GM12874 (cell line): ENCODE measurements at regions not wholly inside any gene's neighbourhood (a gene's known extent, or its start where the extent isn't known, plus 50 kb on each side); places are given as distances from the start of the nearest gene placed in this dataset.

Source experiments
- CTCF ChIP-seq: IDR thresholded peaks from 2 replicates; pipeline ENCODE4 v1.5.1; 2011; ENCODE audit warnings: low read depth, mild to moderate bottlenecking, control low read depth, low read length, moderate library complexity; ENCODE audit not compliant: insufficient read depth

DNA sequence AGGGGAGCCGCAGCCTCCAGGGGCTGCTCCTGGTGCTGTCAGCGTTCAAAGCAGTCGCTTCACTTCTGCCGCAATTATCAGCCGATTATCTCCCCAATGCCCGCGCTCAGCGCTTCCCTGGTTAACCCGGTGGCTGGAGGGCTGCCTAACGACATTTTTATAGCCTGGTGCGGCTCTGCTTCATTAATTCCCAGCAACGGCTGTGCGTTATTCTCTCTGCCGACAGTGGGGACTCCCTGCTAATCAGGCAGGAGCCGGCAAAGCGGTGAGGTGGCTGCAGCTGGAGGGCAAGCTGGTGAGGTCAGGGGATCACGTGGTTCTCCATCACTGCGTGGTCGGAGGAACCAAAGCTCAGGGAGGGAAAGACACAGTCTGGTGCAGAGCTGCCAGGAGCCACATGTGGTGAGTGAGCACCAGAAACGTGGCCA lies 62.9 kb downstream of the GLRX5 start:
- TF ChIP-seq CTCF = no peak

DNA sequence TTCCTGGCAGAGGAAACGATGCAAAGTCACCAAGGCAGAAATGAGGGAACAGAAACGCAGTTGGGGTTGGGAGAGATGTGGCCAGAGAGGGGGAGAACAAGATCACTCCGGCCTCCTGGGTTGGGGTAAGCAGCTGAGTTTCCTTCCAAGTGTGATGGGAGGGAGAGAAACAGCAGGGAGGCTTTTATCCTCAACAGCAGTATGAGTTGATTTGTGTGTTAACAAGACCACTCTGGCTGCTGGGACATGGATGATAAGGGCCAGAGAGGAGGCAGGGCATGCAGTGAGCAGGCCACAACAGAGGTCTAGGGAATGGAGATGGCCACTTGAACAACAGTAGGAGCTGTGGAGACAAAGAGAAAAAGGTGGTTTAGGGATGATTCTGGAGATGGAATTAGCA lies 66.8 kb downstream of the GLRX5 start:
- TF ChIP-seq CTCF = no peak

DNA sequence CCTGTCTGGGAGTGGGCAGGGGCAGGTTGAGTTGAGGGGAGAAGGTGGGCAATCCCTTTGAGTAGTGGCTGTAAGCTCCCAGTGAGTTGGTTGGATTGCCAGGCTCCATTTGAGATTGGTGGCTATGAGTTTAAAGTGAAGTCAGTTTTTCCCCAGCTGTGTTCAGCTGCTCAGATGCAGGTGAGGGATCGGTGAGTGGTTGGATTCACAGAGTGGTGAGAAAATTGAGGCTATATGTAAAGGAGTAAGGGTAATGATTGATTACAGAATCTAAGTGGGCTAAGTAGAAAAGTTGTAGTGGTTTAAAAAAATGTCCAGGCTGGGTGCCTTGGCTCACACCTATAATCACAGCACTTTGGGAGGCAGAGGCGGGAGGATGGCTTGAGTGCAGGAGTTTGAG lies 68.6 kb downstream of the GLRX5 start:
- no peak for TF ChIP-seq CTCF

- TF ChIP-seq CTCF = no peak
Measured at GRCh38 chr14:95606266-95606665, 71.4 kb downstream of the GLRX5 start.

DNA sequence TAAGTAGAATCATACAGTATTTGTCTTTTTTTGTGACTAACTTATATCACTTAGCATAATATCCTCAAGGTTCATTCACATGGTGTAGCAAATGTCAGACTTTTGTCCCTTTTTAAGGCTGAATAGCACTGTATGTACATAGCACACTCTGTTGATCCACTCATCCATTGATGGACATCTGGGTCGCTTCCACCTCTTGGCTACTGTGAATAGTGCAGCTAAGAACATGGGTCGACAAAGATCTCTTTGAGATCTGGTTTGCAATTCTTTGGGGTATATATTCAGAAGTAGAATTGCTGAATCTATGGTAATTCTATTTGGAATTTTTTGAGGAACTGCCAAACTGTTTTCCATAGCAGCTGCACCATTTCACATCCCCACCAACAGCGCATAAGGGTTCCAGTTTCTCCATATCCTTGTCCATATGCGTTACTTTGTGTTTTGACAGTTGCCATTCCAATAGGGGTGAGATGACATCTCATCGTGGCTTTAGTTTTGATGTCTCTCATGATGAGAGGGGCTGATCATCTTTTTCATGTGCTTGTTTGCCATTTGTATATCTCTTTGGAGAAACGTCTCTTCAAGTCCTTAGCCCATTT lies 73.9 kb downstream of the GLRX5 start:
- no peak for TF ChIP-seq CTCF

GRCh38 chr14:95609398-95609990 lies 74.6 kb downstream of the GLRX5 start:
- TF ChIP-seq CTCF = peak; percentile 72

GRCh38 chr14:95611293-95611880 lies 74.8 kb upstream of the TCL1B start:
- TF ChIP-seq CTCF = 0 out of 2 replicates have a peak, but pooled peaks have one; percentile 27
